CD14-positive monocyte (primary cell): ENCODE measurements at regions not wholly inside any gene's neighbourhood (a gene's known extent, or its start where the extent isn't known, plus 50 kb on each side); places are given as distances from the start of the nearest gene placed in this dataset.

Experiments used
- DNase-seq, 3 donors: peaks; one replicate each; pipeline ENCODE4 v3.0.0-alpha.2; 2011 to 2022
- H2AFZ ChIP-seq: 2 replicates; pipeline ENCODE4 v1.6.0; 2012; ENCODE audit warnings: mild to moderate bottlenecking, low read depth, low read length, inconsistent platforms; ENCODE audit not compliant: insufficient read depth, poor library complexity, severe bottlenecking
- H3K27ac ChIP-seq, 2 donors: 1 replicate in 1 of 2; 2 replicates in 1 of 2; pipeline ENCODE4 v1.5.1; 2012 to 2013; ENCODE audit warnings: low read length in 2 of 2, control low read depth in 1 of 2, inconsistent platforms in 1 of 2, low read depth in 1 of 2, mild to moderate bottlenecking in 1 of 2
- H3K27me3 ChIP-seq, 2 donors: one replicate each; pipeline versions ENCODE4 v1.6.0 to v1.6.1; 2011 to 2013; ENCODE audit warnings: low read length in 2 of 2; ENCODE audit not compliant: control insufficient read depth in 2 of 2, insufficient read depth in 2 of 2
- H3K36me3 ChIP-seq, 2 donors: replicated peaks in 1 of 2; 1 replicate in 1 of 2; 2 replicates in 1 of 2; pipeline versions ENCODE4 v1.5.1 to v1.6.1; 2012 to 2013; ENCODE audit warnings: low read length in 2 of 2, control low read depth in 1 of 2, inconsistent platforms in 1 of 2, mild to moderate bottlenecking in 1 of 2; ENCODE audit not compliant: insufficient read depth in 2 of 2, control insufficient read depth in 1 of 2
- H3K4me1 ChIP-seq, 2 donors: 1 replicate in 1 of 2; 2 replicates in 1 of 2; pipeline versions ENCODE4 v1.5.1 to v1.6.1; 2012 to 2013; ENCODE audit warnings: low read length in 2 of 2, control low read depth in 1 of 2, inconsistent platforms in 1 of 2, mild to moderate bottlenecking in 1 of 2, moderate library complexity in 1 of 2; ENCODE audit not compliant: insufficient read depth in 2 of 2, control insufficient read depth in 1 of 2
- H3K4me2 ChIP-seq: replicated peaks from 2 replicates; pipeline ENCODE3; 2012; ENCODE audit warnings: low read length, moderate library complexity, mild to moderate bottlenecking; ENCODE audit not compliant: poor library complexity, severe bottlenecking; ENCODE audit errors: extremely low read depth
- H3K4me3 ChIP-seq, 3 experiments: fragments of 200-600 bp in 1 of 3; sonication (generic) in 1 of 3; replicated peaks in 1 of 3; 1 replicate in 2 of 3; 2 replicates in 1 of 3; pipeline ENCODE4 v1.5.1; 2011 to 2013; ENCODE audit warnings: low read length in 3 of 3, mild to moderate bottlenecking in 3 of 3, control low read depth in 2 of 3, low read depth in 2 of 3, inconsistent platforms in 1 of 3, moderate library complexity in 1 of 3
- H3K79me2 ChIP-seq: 2 replicates; pipeline ENCODE4 v1.6.0; 2012; ENCODE audit warnings: mild to moderate bottlenecking, control low read depth, inconsistent platforms, low read length, moderate library complexity; ENCODE audit not compliant: insufficient read depth
- H3K9ac ChIP-seq: 2 replicates; pipeline ENCODE4 v1.6.0; 2017; ENCODE audit warnings: low read length, mild to moderate bottlenecking; ENCODE audit not compliant: insufficient read depth, poor library complexity, severe bottlenecking
- H3K9me3 ChIP-seq, 2 donors: replicated peaks in 1 of 2; 1 replicate in 1 of 2; 2 replicates in 1 of 2; pipeline versions ENCODE4 v1.5.1 to v1.6.1; 2012 to 2013; ENCODE audit warnings: low read length in 2 of 2, control low read depth in 1 of 2; ENCODE audit not compliant: control insufficient read depth in 1 of 2, insufficient read depth in 1 of 2
- H4K20me1 ChIP-seq: 2 replicates; pipeline ENCODE4 v1.6.0; 2012; ENCODE audit warnings: mild to moderate bottlenecking, low read length, control low read depth, moderate library complexity; ENCODE audit not compliant: insufficient read depth
- H3K27ac Mint-ChIP-seq, 7 donors: one replicate each; pipeline ENCODE4 v1.8.0; 2020; ENCODE audit warnings: mild to moderate bottlenecking in 7 of 7, mixed read lengths in 7 of 7, moderate library complexity in 6 of 7, inconsistent platforms in 2 of 7
- H3K27me3 Mint-ChIP-seq, 3 donors: one replicate each; pipeline ENCODE4 v1.8.0; 2021 to 2022; ENCODE audit warnings: low read depth in 3 of 3, mild to moderate bottlenecking in 3 of 3, mixed read lengths in 3 of 3, moderate library complexity in 3 of 3, inconsistent platforms in 1 of 3
- H3K36me3 Mint-ChIP-seq, 2 donors: one replicate each; pipeline ENCODE4 v1.8.0; 2020; ENCODE audit warnings: mixed read lengths in 2 of 2, inconsistent platforms in 1 of 2, mild to moderate bottlenecking in 1 of 2
- H3K4me1 Mint-ChIP-seq: one replicate; pipeline ENCODE4 v1.8.0; 2020; ENCODE audit warnings: mild to moderate bottlenecking, mixed read lengths
- H3K4me3 Mint-ChIP-seq, 2 donors: one replicate each; pipeline ENCODE4 v1.8.0; 2020; ENCODE audit warnings: mild to moderate bottlenecking in 2 of 2, mixed read lengths in 2 of 2, moderate library complexity in 1 of 2
- H3K9me3 Mint-ChIP-seq, 7 donors: one replicate each; pipeline ENCODE4 v1.8.0; 2020 to 2022; ENCODE audit warnings: mixed read lengths in 7 of 7, mild to moderate bottlenecking in 6 of 7, moderate library complexity in 6 of 7, inconsistent platforms in 2 of 7
- WGBS: methylation state at CpG from one replicate; pipeline ENCODE4 v1.1.5; 2013; ENCODE audit warnings: missing lambda C conversion rate; ENCODE audit not compliant: insufficient coverage; 5-methylcytosine and 5-hydroxymethylcytosine counted together
- intact Hi-C, 2 donors: fragments of 100-400 bp; cut with micrococcal nuclease; formaldehyde crosslinking; loops; one replicate each; pipeline versions ENCODE4 v1.15.0 to v1.15.1; 2023
- TF ChIP-seq, protein P1 (sequence below): fragments of 200-600 bp; IDR thresholded peaks from one replicate; pipeline ENCODE4 v1.8.0; 2022; ENCODE audit warnings: antibody characterized with exemption, mild to moderate bottlenecking

DNA sequence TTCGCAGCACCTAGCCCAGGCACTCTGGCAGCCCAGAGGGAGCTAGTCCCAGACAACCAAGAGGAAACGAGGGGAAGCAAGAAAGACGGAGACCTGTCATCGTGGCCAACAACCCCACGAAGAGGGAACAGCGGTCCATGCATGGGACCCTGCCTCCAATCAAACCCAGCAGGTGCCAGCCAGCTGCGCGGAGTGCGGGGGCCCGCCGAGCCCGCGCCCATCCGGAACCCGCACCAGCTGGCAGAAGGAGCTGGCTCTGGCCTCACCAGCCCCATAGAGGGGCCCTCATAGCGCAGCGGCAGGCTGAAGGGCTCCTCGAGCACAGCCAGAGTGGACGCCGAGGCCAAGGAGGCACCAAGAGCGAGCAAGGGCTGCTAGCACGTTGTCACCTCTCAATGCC is 332.4 kb upstream of the MAGEB18 start:
- 91% methylated on average over 14 of the region's 22 CpGs for WGBS
- Histone ChIP-seq H3K4me1 (no peaks in the 10 kb centered on the region), H3K27me3 (no peaks in the 10 kb centered on the region), H3K4me3 (no peak overlapping the region), H3K27ac (no peak overlapping the region), H3K9me3 (peaks cover 0 to 8% of the 10 kb centered on the region in 2 donors), H2AFZ (no peak overlapping the region), H3K4me2 (no peak overlapping the region), H4K20me1 (no peaks in the 10 kb centered on the region), H3K9ac (no peak overlapping the region), H3K36me3 (no peaks in the 10 kb centered on the region), H3K79me2 (no peaks in the 10 kb centered on the region)
- no peak overlapping the region for H3K4me3 Mint-ChIP-seq
- H3K9me3 Mint-ChIP-seq, result peaks cover 0 to 11% (median 2%) of the 10 kb centered on the region in 7 donors
- H3K36me3 Mint-ChIP-seq, result no peaks in the 10 kb centered on the region
- intact Hi-C loops, result no loop called here
- no peak for DNase-seq
- no peaks in the 10 kb centered on the region for H3K4me1 Mint-ChIP-seq
- TF ChIP-seq, protein P1, sequence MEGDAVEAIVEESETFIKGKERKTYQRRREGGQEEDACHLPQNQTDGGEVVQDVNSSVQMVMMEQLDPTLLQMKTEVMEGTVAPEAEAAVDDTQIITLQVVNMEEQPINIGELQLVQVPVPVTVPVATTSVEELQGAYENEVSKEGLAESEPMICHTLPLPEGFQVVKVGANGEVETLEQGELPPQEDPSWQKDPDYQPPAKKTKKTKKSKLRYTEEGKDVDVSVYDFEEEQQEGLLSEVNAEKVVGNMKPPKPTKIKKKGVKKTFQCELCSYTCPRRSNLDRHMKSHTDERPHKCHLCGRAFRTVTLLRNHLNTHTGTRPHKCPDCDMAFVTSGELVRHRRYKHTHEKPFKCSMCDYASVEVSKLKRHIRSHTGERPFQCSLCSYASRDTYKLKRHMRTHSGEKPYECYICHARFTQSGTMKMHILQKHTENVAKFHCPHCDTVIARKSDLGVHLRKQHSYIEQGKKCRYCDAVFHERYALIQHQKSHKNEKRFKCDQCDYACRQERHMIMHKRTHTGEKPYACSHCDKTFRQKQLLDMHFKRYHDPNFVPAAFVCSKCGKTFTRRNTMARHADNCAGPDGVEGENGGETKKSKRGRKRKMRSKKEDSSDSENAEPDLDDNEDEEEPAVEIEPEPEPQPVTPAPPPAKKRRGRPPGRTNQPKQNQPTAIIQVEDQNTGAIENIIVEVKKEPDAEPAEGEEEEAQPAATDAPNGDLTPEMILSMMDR, result no peak
- no peaks in the 10 kb centered on the region for H3K27me3 Mint-ChIP-seq
- H3K27ac Mint-ChIP-seq, result no peak overlapping the region

DNA sequence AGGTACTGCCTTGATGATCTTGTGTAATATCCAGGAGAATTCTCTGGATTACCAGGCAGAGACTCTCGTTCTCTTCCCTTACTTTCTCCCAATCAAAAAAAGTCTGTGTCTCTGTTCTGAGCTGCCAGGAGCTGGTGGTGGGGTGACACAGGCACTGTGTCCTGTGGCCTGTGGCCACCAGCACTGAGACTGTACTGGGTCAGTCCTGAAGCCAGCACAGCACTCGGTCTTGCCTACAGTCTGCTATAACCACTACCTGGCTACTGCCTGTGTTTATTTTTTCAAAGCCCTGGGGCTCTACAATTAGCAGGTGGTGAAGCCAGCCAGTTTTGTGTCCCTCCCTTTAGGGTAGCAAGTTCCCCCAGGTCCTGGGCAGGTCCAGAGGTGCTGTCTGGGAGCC is 331.1 kb upstream of the MAGEB18 start:
- TF ChIP-seq, protein P1, result no peak
- Mint-ChIP-seq H3K27me3 (no peaks in the 10 kb centered on the region), H3K4me1 (no peaks in the 10 kb centered on the region), H3K27ac (no peak overlapping the region), H3K4me3 (no peak overlapping the region), H3K9me3 (peaks cover 0 to 11% (median 2%) of the 10 kb centered on the region in 7 donors), H3K36me3 (no peaks in the 10 kb centered on the region)
- Histone ChIP-seq H3K4me3 (no peak overlapping the region), H3K36me3 (no peaks in the 10 kb centered on the region), H3K9me3 (peaks cover 0 to 8% of the 10 kb centered on the region in 2 donors), H3K4me2 (no peak overlapping the region), H3K27me3 (no peaks in the 10 kb centered on the region), H3K4me1 (no peaks in the 10 kb centered on the region), H3K27ac (no peak overlapping the region), H3K9ac (no peak overlapping the region), H4K20me1 (no peaks in the 10 kb centered on the region), H3K79me2 (no peaks in the 10 kb centered on the region), H2AFZ (no peak overlapping the region)
- DNase-seq, result no peak
- intact Hi-C loops, result no loop called here
- WGBS, result no CpG with 5 or more reads among the region's 2 CpGs
